ENCODE measurements at regions not wholly inside any gene's neighbourhood (a gene's known extent, or its start where the extent isn't known, plus 50 kb on each side); places are given as distances from the start of the nearest gene placed in this dataset.

DNA sequence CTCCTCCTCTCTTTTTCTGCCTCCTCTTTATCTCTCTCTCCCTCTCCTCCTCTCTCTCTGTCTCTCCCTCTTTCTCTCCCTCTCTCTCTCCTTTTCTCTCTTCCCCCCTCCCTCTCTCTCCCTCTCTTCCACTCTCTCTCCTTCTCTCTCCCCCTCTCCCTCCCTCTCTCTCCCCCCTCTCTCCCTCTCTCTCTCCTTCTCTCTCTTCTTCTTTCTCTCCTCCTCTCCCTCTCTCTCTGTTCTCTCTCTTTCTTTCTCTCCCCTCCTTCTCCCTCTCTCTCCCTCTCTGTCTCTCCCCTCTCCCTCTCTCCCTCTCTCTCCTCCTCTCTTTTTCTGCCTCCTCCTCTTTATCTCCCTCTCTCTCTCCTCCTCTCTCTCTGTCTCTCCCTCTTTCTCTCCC, 197.4 kb downstream of the UQCRFS1 start:
- Histone ChIP-seq H3K27ac (no peak overlapping the region), H3K27me3 (peaks cover 0 to 31% (median 0%) of the 10 kb centered on the region in 9 donors), H3K4me3 (no peak overlapping the region), H3K4me1 (no peaks in the 10 kb centered on the region), H3K36me3 (no peaks in the 10 kb centered on the region), H3K9me3 (no peaks in the 10 kb centered on the region)
- DNase-seq (no peak), ATAC-seq (no peak)
- TF ChIP-seq, protein P1, sequence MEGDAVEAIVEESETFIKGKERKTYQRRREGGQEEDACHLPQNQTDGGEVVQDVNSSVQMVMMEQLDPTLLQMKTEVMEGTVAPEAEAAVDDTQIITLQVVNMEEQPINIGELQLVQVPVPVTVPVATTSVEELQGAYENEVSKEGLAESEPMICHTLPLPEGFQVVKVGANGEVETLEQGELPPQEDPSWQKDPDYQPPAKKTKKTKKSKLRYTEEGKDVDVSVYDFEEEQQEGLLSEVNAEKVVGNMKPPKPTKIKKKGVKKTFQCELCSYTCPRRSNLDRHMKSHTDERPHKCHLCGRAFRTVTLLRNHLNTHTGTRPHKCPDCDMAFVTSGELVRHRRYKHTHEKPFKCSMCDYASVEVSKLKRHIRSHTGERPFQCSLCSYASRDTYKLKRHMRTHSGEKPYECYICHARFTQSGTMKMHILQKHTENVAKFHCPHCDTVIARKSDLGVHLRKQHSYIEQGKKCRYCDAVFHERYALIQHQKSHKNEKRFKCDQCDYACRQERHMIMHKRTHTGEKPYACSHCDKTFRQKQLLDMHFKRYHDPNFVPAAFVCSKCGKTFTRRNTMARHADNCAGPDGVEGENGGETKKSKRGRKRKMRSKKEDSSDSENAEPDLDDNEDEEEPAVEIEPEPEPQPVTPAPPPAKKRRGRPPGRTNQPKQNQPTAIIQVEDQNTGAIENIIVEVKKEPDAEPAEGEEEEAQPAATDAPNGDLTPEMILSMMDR (IDR thresholded peaks at IDR 0.05), result no peak
- no peak for TF ChIP-seq POLR2A (IDR thresholded peaks at IDR 0.05)
- intact Hi-C loops (cut with DNase I), result no loop called here

DNA sequence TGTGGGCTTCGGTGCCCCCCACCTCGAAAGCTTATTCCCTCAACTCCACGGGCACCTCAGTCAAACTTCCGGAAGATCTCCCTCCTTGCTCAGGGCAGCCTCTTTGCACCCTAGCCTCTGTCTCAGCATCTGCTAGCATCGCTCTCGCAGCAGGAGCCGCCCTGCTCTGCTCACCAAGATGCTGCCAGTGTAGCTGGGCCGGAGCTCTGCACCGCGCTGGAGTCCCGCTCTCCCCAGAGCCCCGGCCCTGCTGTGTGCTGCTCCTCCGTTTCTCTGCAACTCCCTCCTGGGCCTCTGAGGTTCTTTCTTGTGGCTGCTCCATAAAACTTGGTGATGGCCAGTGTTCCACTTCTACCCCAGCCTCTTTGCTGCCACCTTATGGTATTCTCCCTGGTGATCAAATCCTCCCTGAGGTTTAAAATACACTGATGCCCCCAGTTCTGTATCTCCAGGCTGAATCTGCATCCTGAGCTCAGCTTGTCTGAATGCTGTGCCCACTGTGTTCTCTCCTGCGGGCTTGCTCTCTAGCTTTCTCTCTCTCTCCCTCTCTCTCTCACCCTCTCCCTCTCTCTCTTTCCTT, 198.0 kb downstream of the UQCRFS1 start:
- H3K27ac ChIP-seq, result no peak overlapping the region

DNA sequence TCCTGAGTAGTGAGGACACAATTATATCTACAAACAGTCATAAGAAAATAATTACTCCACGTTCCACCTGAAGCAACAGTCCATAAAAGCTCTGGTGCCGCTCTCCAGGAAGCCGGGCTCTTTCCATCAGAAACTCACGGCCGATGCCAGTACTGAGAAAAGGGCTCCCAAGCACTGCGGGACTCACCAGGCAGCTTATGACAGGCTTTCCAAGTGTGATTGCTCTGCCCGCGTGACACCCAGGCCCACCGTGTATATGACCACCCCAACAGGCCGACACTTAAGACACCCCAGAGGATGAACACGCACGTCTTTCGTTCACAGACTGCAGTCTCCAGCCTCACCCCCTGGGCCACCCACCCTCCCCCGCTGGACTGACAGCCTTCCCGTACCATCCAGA, 199.0 kb downstream of the UQCRFS1 start:
- H3K27ac ChIP-seq, result no peak overlapping the region
- H3K4me3 ChIP-seq, result no peak overlapping the region
- 72 to 79% (median 76%) methylated on average over 15 of the region's 15 CpGs for WGBS, 4 donors
- no peaks in the 10 kb centered on the region for H3K36me3 ChIP-seq
- TF ChIP-seq, protein P1 (IDR thresholded peaks at IDR 0.05), result no peak
- TF ChIP-seq POLR2A (IDR thresholded peaks at IDR 0.05), result no peak
- H3K9me3 ChIP-seq, result no peaks in the 10 kb centered on the region
- ATAC-seq (no peak), DNase-seq (no peak)
- intact Hi-C loops (cut with DNase I), result no loop called here
- H3K27me3 ChIP-seq, result peaks cover 0 to 30% (median 0%) of the 10 kb centered on the region in 9 donors
- H3K4me1 ChIP-seq, result no peaks in the 10 kb centered on the region

More for the DNA sequence above, 198.0 kb downstream of the UQCRFS1 start:
- intact Hi-C loops (cut with DNase I), result no loop called here
- Histone ChIP-seq H3K27me3 (peaks cover 0 to 31% (median 0%) of the 10 kb centered on the region in 9 donors), H3K9me3 (no peaks in the 10 kb centered on the region), H3K36me3 (no peaks in the 10 kb centered on the region), H3K4me1 (no peaks in the 10 kb centered on the region), H3K4me3 (no peak overlapping the region)
- DNase-seq, result no peak
- no peak for ATAC-seq
- TF ChIP-seq, protein P1 (IDR thresholded peaks at IDR 0.05), result no peak
- 64 to 78% (median 73%) methylated on average over 14 of the region's 14 CpGs for WGBS, 4 donors

DNA sequence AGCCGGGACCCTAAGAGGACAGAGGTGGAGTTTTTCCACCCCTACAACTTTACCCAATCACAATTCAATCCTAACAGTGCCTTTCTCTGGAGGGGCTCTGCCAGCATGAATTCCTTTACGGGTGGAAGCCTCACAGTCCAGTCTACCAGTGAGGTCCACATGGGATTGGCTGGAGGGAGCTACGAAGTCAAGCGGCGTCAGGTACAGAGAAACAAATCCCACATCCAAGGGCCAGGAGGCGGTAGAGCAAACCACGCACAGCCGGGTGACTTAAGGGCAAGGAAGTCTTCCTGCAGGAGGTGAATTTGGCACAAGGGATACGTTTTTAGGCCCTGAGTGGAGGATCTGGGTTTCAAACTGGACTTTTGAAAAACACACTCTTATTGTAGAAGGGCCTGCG, 199.6 kb downstream of the UQCRFS1 start:
- WGBS, 4 donors, result 52 to 70% (median 64%) methylated on average over 10 of the region's 10 CpGs
- no peak for ATAC-seq
- TF ChIP-seq POLR2A (IDR thresholded peaks at IDR 0.05), result no peak
- TF ChIP-seq, protein P1 (IDR thresholded peaks at IDR 0.05), result no peak

More for the DNA sequence above, 199.6 kb downstream of the UQCRFS1 start:
- Histone ChIP-seq H3K4me1 (no peaks in the 10 kb centered on the region), H3K36me3 (no peaks in the 10 kb centered on the region), H3K9me3 (no peaks in the 10 kb centered on the region), H3K4me3 (no peak overlapping the region), H3K27me3 (peaks cover 0 to 27% (median 0%) of the 10 kb centered on the region in 9 donors), H3K27ac (no peak overlapping the region)
- no peak for DNase-seq
- intact Hi-C loops (cut with DNase I), result no loop called here

Measured in heart left ventricle (tissue), 16 donors.